ENCODE measurements at regions not wholly inside any gene's neighbourhood (a gene's known extent, or its start where the extent isn't known, plus 50 kb on each side); places are given as distances from the start of the nearest gene placed in this dataset.
A peak's percentile ranks its signal among the peaks of the same experiment; 100 is the strongest.

- no peak overlapping the region for H3K27ac ChIP-seq
- no peak overlapping the region for H3K4me3 ChIP-seq (ENCODE audit: low read depth, low read length)
- TF ChIP-seq, protein P1, sequence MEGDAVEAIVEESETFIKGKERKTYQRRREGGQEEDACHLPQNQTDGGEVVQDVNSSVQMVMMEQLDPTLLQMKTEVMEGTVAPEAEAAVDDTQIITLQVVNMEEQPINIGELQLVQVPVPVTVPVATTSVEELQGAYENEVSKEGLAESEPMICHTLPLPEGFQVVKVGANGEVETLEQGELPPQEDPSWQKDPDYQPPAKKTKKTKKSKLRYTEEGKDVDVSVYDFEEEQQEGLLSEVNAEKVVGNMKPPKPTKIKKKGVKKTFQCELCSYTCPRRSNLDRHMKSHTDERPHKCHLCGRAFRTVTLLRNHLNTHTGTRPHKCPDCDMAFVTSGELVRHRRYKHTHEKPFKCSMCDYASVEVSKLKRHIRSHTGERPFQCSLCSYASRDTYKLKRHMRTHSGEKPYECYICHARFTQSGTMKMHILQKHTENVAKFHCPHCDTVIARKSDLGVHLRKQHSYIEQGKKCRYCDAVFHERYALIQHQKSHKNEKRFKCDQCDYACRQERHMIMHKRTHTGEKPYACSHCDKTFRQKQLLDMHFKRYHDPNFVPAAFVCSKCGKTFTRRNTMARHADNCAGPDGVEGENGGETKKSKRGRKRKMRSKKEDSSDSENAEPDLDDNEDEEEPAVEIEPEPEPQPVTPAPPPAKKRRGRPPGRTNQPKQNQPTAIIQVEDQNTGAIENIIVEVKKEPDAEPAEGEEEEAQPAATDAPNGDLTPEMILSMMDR (IDR thresholded peaks at IDR 0.05; ENCODE audit: low read depth, low read length), result no peak
- no peaks in the 10 kb centered on the region for H3K9me3 ChIP-seq (ENCODE audit: severe bottlenecking)
- no peaks in the 10 kb centered on the region for H3K36me3 ChIP-seq
- no peaks in the 10 kb centered on the region for H3K27me3 ChIP-seq (ENCODE audit: insufficient read depth, low read depth, severe bottlenecking)
- no peak for DNase-seq
Observed at GRCh38 chr3:34876997-34877396, 762.3 kb upstream of the ARPP21 start.

- TF ChIP-seq, protein P1 (IDR thresholded peaks at IDR 0.05; ENCODE audit: low read depth, low read length), result no peak
- no peak overlapping the region for H3K4me3 ChIP-seq (ENCODE audit: low read depth, low read length)
- no peaks in the 10 kb centered on the region for H3K9me3 ChIP-seq (ENCODE audit: severe bottlenecking)
- DNase-seq, result no peak
- H3K36me3 ChIP-seq, result no peaks in the 10 kb centered on the region
- H3K27ac ChIP-seq, result no peak overlapping the region
- no peaks in the 10 kb centered on the region for H3K27me3 ChIP-seq (ENCODE audit: insufficient read depth, low read depth, severe bottlenecking)
Observed at GRCh38 chr3:34878488-34878887, 760.8 kb upstream of the ARPP21 start.

- H3K4me3 ChIP-seq (ENCODE audit: low read depth, low read length), result no peak overlapping the region
- H3K9me3 ChIP-seq (ENCODE audit: severe bottlenecking), result no peaks in the 10 kb centered on the region
- TF ChIP-seq, protein P1 (IDR thresholded peaks at IDR 0.05; ENCODE audit: low read depth, low read length), result no peak
- H3K27me3 ChIP-seq (ENCODE audit: insufficient read depth, low read depth, severe bottlenecking), result no peaks in the 10 kb centered on the region
- H3K27ac ChIP-seq, result no peak overlapping the region
- H3K36me3 ChIP-seq, result no peaks in the 10 kb centered on the region
- DNase-seq, result no peak
Observed at GRCh38 chr3:34881026-34881425, 758.3 kb upstream of the ARPP21 start.

GRCh38 chr3:34882764-34883163, 756.6 kb upstream of the ARPP21 start:
- TF ChIP-seq, protein P1 (IDR thresholded peaks at IDR 0.05; ENCODE audit: low read depth, low read length), result peak; percentile 38; the same call in 1 of the 2 replicates
- Histone ChIP-seq H3K9me3 (ENCODE audit: severe bottlenecking) (no peaks in the 10 kb centered on the region), H3K27me3 (ENCODE audit: insufficient read depth, low read depth, severe bottlenecking) (no peaks in the 10 kb centered on the region)

GRCh38 chr3:34884007-34884406, 755.3 kb upstream of the ARPP21 start:
- H3K27ac ChIP-seq, result no peak overlapping the region
- H3K4me3 ChIP-seq (ENCODE audit: low read depth, low read length), result no peak overlapping the region
- no peaks in the 10 kb centered on the region for H3K27me3 ChIP-seq (ENCODE audit: insufficient read depth, low read depth, severe bottlenecking)
- no peak for DNase-seq
- TF ChIP-seq, protein P1 (IDR thresholded peaks at IDR 0.05; ENCODE audit: low read depth, low read length), result no peak
- no peaks in the 10 kb centered on the region for H3K36me3 ChIP-seq
- no peaks in the 10 kb centered on the region for H3K9me3 ChIP-seq (ENCODE audit: severe bottlenecking)

More at GRCh38 chr3:34882764-34883163, 756.6 kb upstream of the ARPP21 start:
- H3K27ac ChIP-seq, result no peak overlapping the region
- no peak overlapping the region for H3K4me3 ChIP-seq (ENCODE audit: low read depth, low read length)
- peak; percentile 28 for DNase-seq
- no peaks in the 10 kb centered on the region for H3K36me3 ChIP-seq

DNA sequence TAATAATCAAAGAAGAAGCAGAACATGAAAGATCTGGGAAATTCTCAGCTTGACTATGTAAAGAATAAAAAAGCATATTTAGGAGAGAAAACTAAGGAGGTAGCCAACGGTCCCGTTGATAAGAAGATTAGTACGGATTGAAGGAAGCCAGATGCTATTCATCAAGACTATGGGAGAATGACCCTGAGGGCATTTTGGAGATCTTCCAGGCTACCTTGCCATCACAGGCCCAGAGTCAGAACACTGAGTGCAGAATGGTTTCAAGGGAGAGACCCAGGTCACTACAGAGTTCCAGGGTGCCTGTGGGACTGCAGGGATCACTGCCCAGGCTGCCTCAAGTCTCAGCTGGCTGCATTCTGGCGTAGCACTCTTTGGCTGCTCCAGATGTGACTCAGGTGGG, 752.9 kb upstream of the ARPP21 start:
- TF ChIP-seq, protein P1 (IDR thresholded peaks at IDR 0.05; ENCODE audit: low read depth, low read length), result no peak
- no peak overlapping the region for H3K4me3 ChIP-seq (ENCODE audit: low read depth, low read length)
- H3K27me3 ChIP-seq (ENCODE audit: insufficient read depth, low read depth, severe bottlenecking), result no peaks in the 10 kb centered on the region
- peak overlapping the region; percentile 19; the same call in 1 of the 2 replicates for H3K27ac ChIP-seq
- peak; percentile 17 for DNase-seq
- no peaks in the 10 kb centered on the region for H3K9me3 ChIP-seq (ENCODE audit: severe bottlenecking)
- no peaks in the 10 kb centered on the region for H3K36me3 ChIP-seq

Data from WERI-Rb-1 (cell line).